Endothelial cell of umbilical vein (primary cell): ENCODE measurements at regions not wholly inside any gene's neighbourhood (a gene's known extent, or its start where the extent isn't known, plus 50 kb on each side); places are given as distances from the start of the nearest gene placed in this dataset.

Source experiments
- BruUV-seq: library from RNA; stranded (reverse); fragments of 400-500 nt; replicated peaks from 2 replicates; lab custom pipeline; 2021; lab: Mats Ljungman, UMichigan
- CTCF ChIA-PET: fragments of 300-600, 350-600 bp; sonication (Branson Sonifier 250); formaldehyde crosslinking; loops from one replicate; lab custom pipeline; 2021; ENCODE audit warnings: antibody characterized with exemption, inconsistent platforms; lab: Charles Lee
- POLR2A ChIA-PET: fragments of 300-600, 350-600 bp; sonication (Branson Sonifier 250); formaldehyde crosslinking; loops from one replicate; lab custom pipeline; 2021; ENCODE audit warnings: antibody characterized with exemption, inconsistent platforms; lab: Charles Lee
- DNase-seq: peaks from one replicate; pipeline ENCODE4 v3.0.0-alpha.2; 2011; ENCODE audit warnings: low read depth, low spot score
- FAIRE-seq: peaks from 2 replicates; lab custom pipeline; 2011; peaks lifted over from hg19 to GRCh38; lab: Jason Lieb, UNC
- H2AFZ ChIP-seq: 2 replicates; pipeline ENCODE4 v1.6.0; 2012; ENCODE audit warnings: low read depth, low read length, control low read depth, inconsistent platforms
- H3K27ac ChIP-seq: 2 replicates; pipeline ENCODE4 v1.5.1; 2011; ENCODE audit warnings: low read depth, mild to moderate bottlenecking, control low read depth, low read length, moderate library complexity; ENCODE audit not compliant: insufficient read depth
- H3K27me3 ChIP-seq, 2 experiments: 2 replicates each; pipeline versions ENCODE4 v1.6.0 to v1.6.1; 2011; ENCODE audit warnings: low read length in 2 of 2, mixed read lengths in 1 of 2; ENCODE audit not compliant: control insufficient read depth in 2 of 2, insufficient read depth in 2 of 2
- H3K36me3 ChIP-seq, 2 experiments: 2 replicates in 1 of 2; 3 replicates in 1 of 2; pipeline ENCODE4 v1.5.1; 2011; ENCODE audit warnings: low read length in 2 of 2, mild to moderate bottlenecking in 1 of 2, moderate library complexity in 1 of 2; ENCODE audit not compliant: control insufficient read depth in 2 of 2, insufficient read depth in 2 of 2; ENCODE audit errors: extremely low read depth in 1 of 2
- H3K4me1 ChIP-seq: 3 replicates; pipeline ENCODE4 v1.5.1; 2011; ENCODE audit warnings: mild to moderate bottlenecking, low read length; ENCODE audit not compliant: control insufficient read depth, insufficient read depth; ENCODE audit errors: extremely low read depth
- H3K4me2 ChIP-seq: 2 replicates; pipeline ENCODE4 v1.6.1; 2011; ENCODE audit warnings: low read length, control low read depth, mixed read lengths; ENCODE audit not compliant: insufficient read depth
- H3K4me3 ChIP-seq, 3 experiments: fragments of 200-600 bp in 1 of 3; sonication (generic), shearing (Covaris generic) in 1 of 3; replicated peaks in 1 of 3; 2 replicates each; pipeline ENCODE4 v1.5.1; 2011 to 2016; ENCODE audit warnings: control low read depth in 3 of 3, low read length in 3 of 3, mild to moderate bottlenecking in 2 of 3, inconsistent platforms in 1 of 3, low read depth in 1 of 3, moderate library complexity in 1 of 3; ENCODE audit not compliant: insufficient read depth in 1 of 3
- H3K79me2 ChIP-seq: 2 replicates; pipeline ENCODE4 v1.6.0; 2012; ENCODE audit warnings: low read length, inconsistent platforms; ENCODE audit not compliant: control insufficient read depth, insufficient read depth
- H3K9ac ChIP-seq: replicated peaks from 2 replicates; pipeline ENCODE3; 2011; ENCODE audit warnings: low read length, control low read depth; ENCODE audit not compliant: insufficient read depth; ENCODE audit errors: extremely low read depth
- H3K9me1 ChIP-seq: replicated peaks from 3 replicates; pipeline ENCODE4 v1.6.0; 2011; ENCODE audit warnings: mild to moderate bottlenecking, low read length; ENCODE audit not compliant: control insufficient read depth, insufficient read depth; ENCODE audit errors: extremely low read depth
- H3K9me3 ChIP-seq: replicated peaks from 2 replicates; pipeline ENCODE4 v1.5.1; 2012; ENCODE audit warnings: low read length, inconsistent platforms; ENCODE audit not compliant: control insufficient read depth, insufficient read depth
- H4K20me1 ChIP-seq: replicated peaks from 2 replicates; pipeline ENCODE3; 2011; ENCODE audit warnings: mild to moderate bottlenecking, low read length; ENCODE audit not compliant: control insufficient read depth, insufficient read depth; ENCODE audit errors: extremely low read depth
- CTCF ChIP-seq, 2 donors: IDR thresholded peaks; 1 replicate in 1 of 2; 2 replicates in 1 of 2; pipeline ENCODE4 v1.5.1; 2011; ENCODE audit warnings: low read length in 2 of 2, mild to moderate bottlenecking in 2 of 2, moderate library complexity in 2 of 2, control low read depth in 1 of 2, inconsistent platforms in 1 of 2, low read depth in 1 of 2; ENCODE audit not compliant: insufficient read depth in 1 of 2; ENCODE audit errors: extremely low read depth in 1 of 2
- EZH2 ChIP-seq: IDR thresholded peaks from 2 replicates; pipeline ENCODE4 v1.6.1; 2012; ENCODE audit warnings: borderline replicate concordance, low read depth, mild to moderate bottlenecking, moderate library complexity, low read length, inconsistent platforms; ENCODE audit not compliant: severe bottlenecking
- FOS ChIP-seq: IDR thresholded peaks from 2 replicates; pipeline ENCODE4 v1.6.1; 2011; ENCODE audit warnings: mild to moderate bottlenecking, low read length, moderate library complexity, borderline replicate concordance; ENCODE audit not compliant: insufficient read depth
- GATA2 ChIP-seq: IDR thresholded peaks from 2 replicates; pipeline ENCODE4 v1.7.0; 2011; ENCODE audit warnings: low read depth, mild to moderate bottlenecking, moderate library complexity, mixed read lengths, low read length; ENCODE audit not compliant: insufficient read length, insufficient read depth
- JUN ChIP-seq: IDR thresholded peaks from 2 replicates; pipeline ENCODE4 v1.6.1; 2011; ENCODE audit warnings: borderline replicate concordance, low read depth; ENCODE audit not compliant: insufficient read length, insufficient read depth
- MAX ChIP-seq: IDR thresholded peaks from 2 replicates; pipeline ENCODE4 v1.6.1; 2011; ENCODE audit not compliant: insufficient read depth, insufficient read length
- MYC ChIP-seq: IDR thresholded peaks from one replicate; pipeline ENCODE4 v1.6.1; 2011; ENCODE audit warnings: mild to moderate bottlenecking, low read depth, low read length
- POLR2A ChIP-seq: IDR thresholded peaks from 2 replicates; pipeline ENCODE4 v1.6.1; 2012; ENCODE audit warnings: low read depth, mild to moderate bottlenecking, control low read depth, low read length
- POLR2AphosphoS5 ChIP-seq: IDR thresholded peaks from 2 replicates; pipeline ENCODE4 v1.6.1; 2012; ENCODE audit warnings: low read depth, mild to moderate bottlenecking, control low read depth, low read length, moderate library complexity; ENCODE audit not compliant: insufficient read depth
- dilution Hi-C: fragments of 300-500 bp; cut with MboI; formaldehyde crosslinking; loops from one replicate; pipeline ENCODE4 v1.15.0; 2019; ENCODE audit warnings: low sequenced_read_pairs; ENCODE audit not compliant: extremely low pct_ligation_motif_present
- intact Hi-C: fragments of 100-400 bp; cut with micrococcal nuclease; formaldehyde crosslinking; loops from one replicate; pipeline ENCODE4 v1.10.0; 2022

GRCh38 chr15:37262922-37263608, 162.7 kb upstream of the MEIS2 start:
- dilution Hi-C loops: no loop called here
- no peak overlapping the region for H3K9ac ChIP-seq
- H3K27ac ChIP-seq: no peak overlapping the region
- no peaks in the 10 kb centered on the region for H3K9me1 ChIP-seq
- no peaks in the 10 kb centered on the region for H3K27me3 ChIP-seq
- no peaks in the 10 kb centered on the region for H4K20me1 ChIP-seq
- no peak for DNase-seq
- H3K4me2 ChIP-seq: no peak overlapping the region
- FAIRE-seq: no peak
- no peak for TF ChIP-seq FOS
- TF ChIP-seq GATA2: no peak
- no peak for TF ChIP-seq MYC
- TF ChIP-seq JUN: no peak
- no peak for TF ChIP-seq POLR2A
- no peak for TF ChIP-seq CTCF (IDR thresholded peaks at IDR 0.05; ENCODE audit: extremely low read depth in 1 of 2, insufficient read depth in 1 of 2, low read depth in 1 of 2, low read length in 2 of 2)
- no peak for TF ChIP-seq POLR2AphosphoS5
- TF ChIP-seq EZH2: no peak
- no peak for TF ChIP-seq MAX
- no peaks in the 10 kb centered on the region for H3K36me3 ChIP-seq
- H2AFZ ChIP-seq: no peak overlapping the region
- no peaks in the 10 kb centered on the region for H3K9me3 ChIP-seq
- no peak overlapping the region for H3K4me3 ChIP-seq
- no TSS peak for BruUV-seq
- ChIA-PET POLR2A (no interaction called here), CTCF (no interaction called here)
- no peaks in the 10 kb centered on the region for H3K4me1 ChIP-seq
- H3K79me2 ChIP-seq: no peaks in the 10 kb centered on the region
- intact Hi-C loops: loop anchor here (10.0 kb wide), 1 partner anchor 58 kb away; no protein-coding TSS in a partner anchor
